GM12892 (cell line): ENCODE measurements at regions not wholly inside any gene's neighbourhood (a gene's known extent, or its start where the extent isn't known, plus 50 kb on each side); places are given as distances from the start of the nearest gene placed in this dataset.

Source experiments
- POLR2A ChIP-seq: IDR thresholded peaks from 2 replicates; pipeline ENCODE4 v1.6.1; 2011; ENCODE audit warnings: low read depth, low read length, control low read depth
- TAF1 ChIP-seq: IDR thresholded peaks from 2 replicates; pipeline ENCODE4 v1.6.1; 2011; ENCODE audit warnings: low read depth, mild to moderate bottlenecking, control low read depth, low read length, borderline replicate concordance

- TF ChIP-seq POLR2A (no peak), TAF1 (no peak)
Measured at GRCh38 chr11:130782361-130783222, 133.7 kb downstream of the SNX19 start.
